Endodermal cell (in vitro differentiated cells): ENCODE measurements at regions not wholly inside any gene's neighbourhood (a gene's known extent, or its start where the extent isn't known, plus 50 kb on each side); places are given as distances from the start of the nearest gene placed in this dataset.
A peak's percentile ranks its signal among the peaks of the same experiment; 100 is the strongest.
"Not testable (repeated sequence)": the region's sequence is repeated elsewhere in the genome, so short reads cannot be mapped to it uniquely, and the experiment has no call there.

Source experiments
- DNase-seq: peaks from one replicate; pipeline ENCODE4 v3.0.0-alpha.2; 2017
- H3K27ac ChIP-seq: 2 replicates; pipeline ENCODE4 v1.5.1; 2013; ENCODE audit warnings: mild to moderate bottlenecking, low read depth, low read length, moderate library complexity
- H3K27me3 ChIP-seq: 2 replicates; pipeline ENCODE4 v1.6.1; 2013; ENCODE audit warnings: mild to moderate bottlenecking, low read length, moderate library complexity; ENCODE audit not compliant: insufficient read depth, control insufficient read depth, poor library complexity, severe bottlenecking
- H3K36me3 ChIP-seq: 2 replicates; pipeline ENCODE4 v1.7.0; 2013; ENCODE audit warnings: mild to moderate bottlenecking, low read length, moderate library complexity; ENCODE audit not compliant: control insufficient read depth, insufficient read depth
- H3K4me1 ChIP-seq: one replicate; pipeline ENCODE4 v1.7.0; 2013; ENCODE audit warnings: low read length; ENCODE audit not compliant: control insufficient read depth, insufficient read depth
- H3K4me3 ChIP-seq: 2 replicates; pipeline ENCODE4 v1.5.1; 2013; ENCODE audit warnings: mild to moderate bottlenecking, low read length, moderate library complexity
- H3K9ac ChIP-seq: 2 replicates; pipeline ENCODE4 v1.6.1; 2013; ENCODE audit warnings: mild to moderate bottlenecking, low read length, moderate library complexity; ENCODE audit not compliant: poor library complexity, severe bottlenecking; ENCODE audit errors: extremely low read depth
- H3K9me3 ChIP-seq: 2 replicates; pipeline ENCODE4 v1.6.1; 2013; ENCODE audit warnings: mild to moderate bottlenecking, low read length, moderate library complexity; ENCODE audit not compliant: control insufficient read depth
- H3K27ac Mint-ChIP-seq: 2 replicates; pipeline ENCODE4 v1.8.0; 2020; ENCODE audit warnings: mixed read lengths
- H3K27me3 Mint-ChIP-seq: 2 replicates; pipeline ENCODE4 v1.8.0; 2021; ENCODE audit warnings: mild to moderate bottlenecking, mixed read lengths; ENCODE audit not compliant: insufficient read depth
- H3K36me3 Mint-ChIP-seq: 2 replicates; pipeline ENCODE4 v1.8.0; 2020; ENCODE audit warnings: low read depth, mixed read lengths
- H3K4me1 Mint-ChIP-seq: 2 replicates; pipeline ENCODE4 v1.8.0; 2020; ENCODE audit warnings: mixed read lengths
- H3K4me3 Mint-ChIP-seq: 2 replicates; pipeline ENCODE4 v1.8.0; 2020; ENCODE audit warnings: mild to moderate bottlenecking, moderate library complexity, mixed read lengths
- H3K9me3 Mint-ChIP-seq: 2 replicates; pipeline ENCODE4 v1.8.0; 2020; ENCODE audit warnings: mild to moderate bottlenecking, mixed read lengths
- CTCF ChIP-seq: fragments of 200-600 bp; sonication (generic); conservative IDR thresholded peaks from 2 replicates; pipeline ENCODE4 v1.5.0; 2021; ENCODE audit warnings: antibody characterized with exemption, mild to moderate bottlenecking
- WGBS, 2 experiments: methylation state at CpG; one replicate each; pipeline versions ENCODE4 v1.1.5 to v1.1.7; 2013; ENCODE audit warnings: missing lambda C conversion rate in 2 of 2, mixed read lengths in 1 of 2; ENCODE audit not compliant: insufficient coverage in 1 of 2, insufficient read length in 1 of 2; 5-methylcytosine and 5-hydroxymethylcytosine counted together

- no peak overlapping the region for H3K4me3 Mint-ChIP-seq
These were observed 200.5 kb upstream of the CHORDC1 start for GRCh38 chr11:90423378-90423777.

DNA sequence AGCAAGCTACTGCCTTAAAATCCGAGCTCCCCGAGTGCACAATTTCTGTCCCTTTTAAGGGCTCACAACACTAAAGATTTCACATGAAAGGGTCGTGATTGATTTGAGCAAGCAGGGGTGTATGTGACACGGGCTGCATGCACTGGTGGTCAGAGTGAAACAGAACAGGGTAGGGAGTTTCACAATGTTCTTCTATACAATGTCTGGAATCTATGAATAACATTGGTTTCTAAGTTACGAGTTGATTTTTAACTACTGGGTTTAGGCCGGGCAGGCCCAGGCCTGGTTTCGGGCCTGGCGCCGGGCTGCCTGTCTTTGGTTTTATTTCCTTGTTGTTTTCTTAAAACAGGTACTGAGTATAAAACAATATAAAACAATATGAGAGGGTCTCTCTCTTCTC, 199.9 kb upstream of the CHORDC1 start:
- not testable (repeated sequence) for H3K27me3 ChIP-seq, H3K4me3 Mint-ChIP-seq, H3K9me3 ChIP-seq, H3K4me1 Mint-ChIP-seq, H3K4me1 ChIP-seq, H3K9me3 Mint-ChIP-seq, DNase-seq, H3K27ac ChIP-seq, H3K27me3 Mint-ChIP-seq, H3K9ac ChIP-seq, H3K36me3 Mint-ChIP-seq, H3K36me3 ChIP-seq, H3K4me3 ChIP-seq
- peak overlapping the region; percentile 55 for H3K27ac Mint-ChIP-seq
- 77% methylated on average over 7 of the region's 9 CpGs; no CpG with 5 or more reads in 1 of the 2 experiments for WGBS, 2 experiments

More at GRCh38 chr11:90423378-90423777, 200.5 kb upstream of the CHORDC1 start:
- Mint-ChIP-seq H3K4me1 (no peaks in the 10 kb centered on the region), H3K27me3 (no peaks in the 10 kb centered on the region), H3K9me3 (no peaks in the 10 kb centered on the region), H3K27ac (peak overlapping the region; percentile 55), H3K36me3 (no peaks in the 10 kb centered on the region)
- Histone ChIP-seq H3K4me1 (no peaks in the 10 kb centered on the region), H3K36me3 (no peaks in the 10 kb centered on the region), H3K9ac (no peak overlapping the region), H3K27me3 (no peaks in the 10 kb centered on the region), H3K9me3 (no peaks in the 10 kb centered on the region), H3K27ac (no peak overlapping the region), H3K4me3 (no peak overlapping the region)
- no peak for TF ChIP-seq CTCF
- WGBS, 2 experiments: 91 to 100% methylated on average over 1 of the region's 1 CpG
- DNase-seq: no peak

DNA sequence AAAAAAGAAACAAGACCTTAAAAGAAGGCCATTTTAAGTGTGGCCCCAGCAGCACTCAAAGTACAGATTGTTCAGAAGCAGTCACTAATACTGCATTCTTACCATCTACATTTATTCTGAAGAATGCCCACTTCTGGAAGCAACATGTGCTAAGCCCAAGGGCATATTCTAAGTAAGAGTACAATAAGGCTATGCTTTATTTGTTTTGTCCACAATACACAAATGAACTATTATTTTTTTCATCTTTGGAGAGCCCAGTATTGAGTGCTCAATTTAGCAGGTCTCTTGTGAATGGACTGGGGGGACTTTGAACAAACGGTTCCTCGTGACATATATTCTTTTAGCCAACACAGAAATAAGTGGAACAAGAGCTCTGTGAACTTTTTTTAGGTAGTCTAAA, 191.4 kb upstream of the CHORDC1 start:
- Mint-ChIP-seq H3K4me1 (no peaks in the 10 kb centered on the region), H3K27me3 (no peaks in the 10 kb centered on the region), H3K27ac (no peak overlapping the region), H3K4me3 (no peak overlapping the region), H3K36me3 (no peaks in the 10 kb centered on the region), H3K9me3 (no peaks in the 10 kb centered on the region)
- Histone ChIP-seq H3K4me3 (no peak overlapping the region), H3K9me3 (no peaks in the 10 kb centered on the region), H3K4me1 (no peaks in the 10 kb centered on the region), H3K9ac (no peak overlapping the region), H3K27me3 (no peaks in the 10 kb centered on the region), H3K36me3 (no peaks in the 10 kb centered on the region), H3K27ac (no peak overlapping the region)
- TF ChIP-seq CTCF: no peak
- 95 to 100% methylated on average over 2 of the region's 2 CpGs for WGBS, 2 experiments
- no peak for DNase-seq

- no peak overlapping the region for H3K27ac Mint-ChIP-seq
These were observed 184.5 kb upstream of the CHORDC1 start for GRCh38 chr11:90407350-90407749.

More at GRCh38 chr11:90407350-90407749, 184.5 kb upstream of the CHORDC1 start:
- DNase-seq: no peak
- Histone ChIP-seq H3K27ac (no peak overlapping the region), H3K9ac (no peak overlapping the region), H3K4me1 (no peaks in the 10 kb centered on the region), H3K27me3 (no peaks in the 10 kb centered on the region), H3K4me3 (no peak overlapping the region), H3K9me3 (no peaks in the 10 kb centered on the region), H3K36me3 (no peaks in the 10 kb centered on the region)
- no peaks in the 10 kb centered on the region for H3K27me3 Mint-ChIP-seq
- no peaks in the 10 kb centered on the region for H3K36me3 Mint-ChIP-seq
- no peaks in the 10 kb centered on the region for H3K9me3 Mint-ChIP-seq
- TF ChIP-seq CTCF: no peak
- H3K4me3 Mint-ChIP-seq: no peak overlapping the region
- no peaks in the 10 kb centered on the region for H3K4me1 Mint-ChIP-seq
